ENCODE measurements at regions not wholly inside any gene's neighbourhood (a gene's known extent, or its start where the extent isn't known, plus 50 kb on each side); places are given as distances from the start of the nearest gene placed in this dataset.

DNA sequence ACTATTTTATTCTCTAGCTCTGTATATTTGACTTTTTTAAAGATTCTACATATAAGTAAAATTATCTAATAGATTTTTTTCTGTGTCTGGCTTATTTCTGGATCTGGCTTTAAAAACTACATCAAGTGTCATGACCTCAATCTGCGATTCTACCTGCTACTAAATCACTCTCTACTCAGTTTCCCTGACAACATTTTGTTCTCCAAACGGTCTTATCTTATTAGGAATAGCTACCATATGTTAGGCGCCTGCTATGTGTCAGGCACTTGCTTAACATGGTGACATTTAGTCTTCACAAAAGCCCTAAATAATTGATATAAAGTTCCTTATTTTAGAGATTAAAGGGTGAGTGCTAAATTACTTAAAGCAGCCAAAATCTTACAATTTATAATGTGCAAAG lies 1362.9 kb upstream of the FLRT2 start:
- TF ChIP-seq POLR2AphosphoS5 (IDR thresholded peaks at IDR 0.05; ENCODE audit: low read depth, low read length) (no peak), POLR2A (IDR thresholded peaks at IDR 0.05; ENCODE audit: low read depth, low read length) (no peak)
